ENCODE measurements at regions not wholly inside any gene's neighbourhood (a gene's known extent, or its start where the extent isn't known, plus 50 kb on each side); places are given as distances from the start of the nearest gene placed in this dataset.

DNA sequence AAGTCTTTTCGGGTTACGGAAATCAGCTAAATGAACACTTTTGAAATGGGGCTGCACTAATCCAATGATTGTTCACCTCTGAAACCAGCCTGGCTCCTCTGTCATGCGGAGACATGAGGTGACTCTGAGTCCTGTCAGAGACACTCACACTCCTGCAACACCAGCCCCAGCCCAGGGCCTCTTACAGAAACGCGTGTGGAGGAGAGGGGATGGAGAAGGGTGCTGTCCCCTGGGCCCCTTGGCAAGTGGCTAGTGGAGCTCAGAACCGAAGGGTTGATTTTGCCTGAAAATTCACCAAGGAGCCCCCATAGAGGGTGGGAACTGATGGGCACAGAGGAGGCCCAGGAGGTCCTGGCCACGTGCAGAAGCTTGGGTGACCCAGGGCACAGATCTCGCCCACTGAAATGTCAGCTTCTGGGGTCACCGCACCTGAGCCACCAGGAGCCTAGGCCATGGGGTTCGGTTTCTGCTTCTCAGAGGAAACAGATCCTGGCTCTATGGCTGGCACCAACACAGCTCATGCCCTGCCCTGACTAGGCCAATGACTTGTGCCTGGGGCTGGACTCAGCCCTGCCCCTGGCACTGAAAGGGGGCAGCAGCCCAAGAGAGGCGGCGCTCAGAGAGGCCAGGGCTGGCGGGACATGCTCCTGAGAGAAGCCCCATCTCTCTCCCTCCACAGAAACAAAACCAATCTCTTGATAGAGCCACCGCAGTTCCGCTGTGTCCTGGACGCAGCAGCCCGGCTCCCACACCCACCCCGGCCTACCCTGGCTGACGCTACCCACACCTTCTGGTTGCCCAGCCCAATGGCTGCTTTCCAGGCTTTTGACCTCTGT lies 144.7 kb downstream of the ERMARD start:
- DNase-seq: no peak

DNA sequence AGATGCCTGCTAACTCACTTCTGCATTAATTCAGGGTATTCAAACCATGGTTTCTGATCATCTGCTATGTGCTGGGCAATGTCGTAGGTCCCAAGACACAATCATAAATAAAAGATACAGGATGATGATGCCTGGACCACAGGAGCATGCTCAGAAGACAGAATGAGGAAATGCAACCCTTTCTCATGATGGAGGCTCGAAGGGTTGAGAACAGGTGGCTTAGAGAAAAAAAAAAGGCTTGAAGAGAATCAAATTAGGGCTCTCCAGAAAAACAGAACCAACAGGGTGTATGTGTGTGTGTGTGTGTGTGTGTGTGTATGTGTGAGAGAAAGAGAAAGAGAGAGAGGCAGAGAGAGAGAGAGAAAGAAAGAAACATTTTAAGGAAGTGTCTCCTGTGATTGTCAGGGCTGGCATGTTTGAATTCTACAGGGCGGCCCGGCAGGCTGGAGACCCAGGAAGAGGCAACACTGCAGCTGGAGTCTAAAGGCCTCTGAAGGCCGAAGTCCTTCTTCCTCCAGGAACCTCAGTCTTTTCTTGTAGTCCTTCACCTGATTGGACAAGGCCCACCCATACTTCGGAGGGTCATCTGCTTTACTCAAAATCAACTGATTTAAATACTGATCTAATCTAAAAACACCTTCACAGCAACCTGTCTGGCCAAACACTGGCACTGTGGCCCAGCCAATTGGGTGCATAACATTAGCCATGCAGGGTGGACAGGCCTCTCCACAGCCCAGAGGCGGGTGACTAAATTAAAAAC lies 143.8 kb downstream of the ERMARD start:
- no peak for DNase-seq

DNA sequence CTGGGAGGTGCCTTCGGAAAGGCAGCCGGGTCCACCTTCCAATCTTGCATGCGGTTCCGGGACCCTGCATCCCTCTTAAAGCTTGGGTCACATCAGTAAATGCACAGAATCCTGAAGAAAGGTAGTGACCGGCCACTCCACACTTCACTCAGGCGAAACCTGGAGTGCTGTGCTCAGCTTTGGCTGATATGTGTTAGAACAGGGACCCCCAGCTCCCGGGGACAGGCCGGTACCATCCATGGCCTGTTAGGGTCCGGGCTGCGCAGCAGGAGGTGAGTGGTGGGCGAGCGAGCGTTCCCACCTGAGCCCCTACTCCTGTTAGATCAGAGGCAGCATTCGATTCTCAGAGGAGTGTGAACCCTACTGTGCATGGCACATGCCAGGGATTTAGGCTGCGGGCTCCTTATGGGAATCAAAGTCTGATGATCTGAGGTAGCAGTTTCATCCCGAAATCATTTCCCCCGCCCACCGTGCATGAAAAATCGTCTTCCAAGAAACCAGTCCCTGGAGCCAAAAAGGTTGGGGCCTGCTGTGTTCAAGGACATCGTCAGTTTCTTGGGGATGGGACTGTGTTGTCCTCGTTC lies 143.0 kb downstream of the ERMARD start:
- DNase-seq: no peak

DNA sequence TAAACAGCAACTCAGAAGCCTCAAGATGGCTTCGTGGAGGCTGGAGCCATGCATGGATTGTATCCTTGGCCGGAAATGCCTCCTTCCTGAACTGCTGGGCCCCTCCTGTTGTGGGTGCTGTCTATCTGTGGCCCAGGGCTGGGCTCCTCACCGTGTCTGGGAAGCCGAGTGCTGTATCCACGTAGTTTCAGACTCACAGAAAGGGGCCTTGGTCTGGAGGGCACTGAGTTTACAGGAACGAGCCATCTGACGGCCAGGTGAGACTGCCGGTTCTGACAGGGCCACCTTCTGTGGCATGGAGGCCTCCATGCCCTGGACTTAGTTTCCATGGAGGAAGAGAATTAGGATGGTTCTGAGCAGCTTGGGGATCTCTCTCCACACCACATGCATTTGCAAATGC lies 142.2 kb downstream of the ERMARD start:
- no peak for DNase-seq

DNA sequence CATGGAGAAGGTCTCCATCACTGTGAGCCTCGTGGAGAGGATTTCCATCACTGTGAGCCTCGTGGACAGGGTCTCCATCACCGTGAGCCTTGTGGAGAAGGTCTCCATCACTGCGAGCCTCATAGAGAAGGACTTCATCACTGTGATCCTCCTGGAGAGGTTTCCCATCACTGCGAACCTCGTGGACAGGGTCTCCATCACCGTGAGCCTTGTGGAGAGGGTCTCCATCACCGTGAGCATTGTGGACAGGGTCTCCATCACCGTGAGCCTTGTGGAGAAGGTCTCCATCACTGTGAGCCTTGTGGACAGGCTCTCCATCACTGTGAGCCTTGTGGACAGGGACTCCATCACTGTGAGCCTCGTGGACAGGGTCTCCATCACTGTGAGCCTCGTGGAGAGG lies 140.4 kb downstream of the ERMARD start:
- DNase-seq: no peak

DNA sequence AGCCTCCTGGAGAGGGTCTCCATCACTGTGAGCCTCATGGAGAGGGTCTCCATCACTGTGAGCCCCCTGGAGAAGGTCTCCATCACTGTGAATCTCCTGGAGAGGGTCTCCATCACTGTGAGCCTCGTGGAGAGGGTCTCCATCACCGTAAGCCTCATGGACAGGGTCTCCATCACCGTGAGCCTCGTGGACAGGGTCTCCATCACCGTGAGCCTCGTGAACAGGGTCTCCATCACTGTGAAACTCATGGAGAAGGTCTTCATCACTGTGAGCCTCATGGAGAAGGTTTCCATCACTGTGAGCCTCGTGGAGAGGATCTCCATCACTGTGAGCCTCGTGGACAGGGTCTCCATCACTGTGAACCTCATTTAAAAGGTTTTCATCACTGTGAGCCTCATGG lies 140.0 kb downstream of the ERMARD start:
- DNase-seq: no peak

DNA sequence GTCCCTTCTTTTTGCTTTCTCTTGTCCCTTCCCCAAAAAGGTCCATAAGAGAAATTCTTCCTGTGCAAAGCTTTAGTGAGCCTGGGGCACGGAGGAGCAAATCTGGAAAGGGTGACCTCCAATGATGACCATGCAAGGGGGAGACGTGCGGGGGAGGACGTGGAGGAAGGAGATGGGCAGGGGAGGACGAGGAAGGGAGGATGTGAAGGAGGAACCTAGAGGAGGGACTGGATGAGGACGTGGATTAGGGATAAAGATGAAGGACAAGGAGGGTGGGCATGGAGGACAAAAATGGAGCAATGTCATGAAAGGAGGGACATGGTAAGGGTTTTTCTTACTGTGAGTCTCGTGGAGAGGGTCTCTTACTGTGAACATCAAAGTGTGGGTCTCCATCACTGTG lies 139.5 kb downstream of the ERMARD start:
- no peak for DNase-seq

DNA sequence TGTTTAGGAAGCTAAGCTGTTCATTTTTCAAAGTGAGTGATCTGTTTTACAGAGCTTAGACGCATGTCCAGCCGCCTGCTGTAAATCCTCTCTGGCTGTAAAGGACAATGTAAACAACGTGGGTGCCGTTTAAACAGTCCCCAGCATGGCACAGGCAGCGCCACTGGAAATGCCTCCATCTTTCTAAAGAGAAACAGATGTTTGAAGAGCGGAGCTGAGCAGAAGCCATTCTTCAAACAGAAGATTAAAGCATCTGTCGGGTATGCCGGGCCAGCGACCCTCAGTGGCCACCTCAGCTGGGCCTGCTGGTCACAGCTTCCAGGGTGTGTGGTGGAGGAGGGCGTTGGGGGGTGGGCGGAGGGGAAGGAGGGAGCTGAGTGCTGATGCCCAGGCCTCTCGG lies 138.6 kb downstream of the ERMARD start:
- no peak for DNase-seq

DNA sequence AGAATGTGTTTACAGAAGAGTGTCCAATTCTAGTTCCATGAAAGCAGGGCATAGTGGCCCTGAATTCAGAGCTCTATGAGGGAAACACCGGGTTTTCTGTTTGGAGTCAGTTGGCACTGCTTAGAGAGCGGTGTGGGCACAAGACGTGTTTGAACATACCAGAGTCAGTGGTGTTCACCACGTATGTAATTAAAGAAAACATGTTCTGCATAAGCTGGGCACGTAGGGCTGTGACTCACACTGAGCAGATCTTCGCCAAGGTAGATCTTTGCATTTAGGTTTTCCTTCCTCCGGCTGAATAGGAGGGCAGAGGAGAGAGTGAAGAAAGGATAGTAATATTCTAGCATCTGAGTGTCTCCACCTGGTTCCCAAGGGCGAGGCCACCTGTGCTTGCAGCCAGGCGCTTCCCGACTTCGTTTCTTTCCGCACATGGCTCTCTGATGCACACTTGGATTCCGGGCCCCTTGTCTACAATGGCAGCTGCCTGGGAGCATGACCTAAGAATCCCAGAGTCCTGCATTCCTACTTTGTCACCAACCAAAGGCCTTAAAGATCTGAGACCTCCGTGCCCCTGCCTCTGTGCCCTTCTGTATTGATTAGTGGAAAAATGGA lies 136.2 kb downstream of the ERMARD start:
- DNase-seq: no peak

DNA sequence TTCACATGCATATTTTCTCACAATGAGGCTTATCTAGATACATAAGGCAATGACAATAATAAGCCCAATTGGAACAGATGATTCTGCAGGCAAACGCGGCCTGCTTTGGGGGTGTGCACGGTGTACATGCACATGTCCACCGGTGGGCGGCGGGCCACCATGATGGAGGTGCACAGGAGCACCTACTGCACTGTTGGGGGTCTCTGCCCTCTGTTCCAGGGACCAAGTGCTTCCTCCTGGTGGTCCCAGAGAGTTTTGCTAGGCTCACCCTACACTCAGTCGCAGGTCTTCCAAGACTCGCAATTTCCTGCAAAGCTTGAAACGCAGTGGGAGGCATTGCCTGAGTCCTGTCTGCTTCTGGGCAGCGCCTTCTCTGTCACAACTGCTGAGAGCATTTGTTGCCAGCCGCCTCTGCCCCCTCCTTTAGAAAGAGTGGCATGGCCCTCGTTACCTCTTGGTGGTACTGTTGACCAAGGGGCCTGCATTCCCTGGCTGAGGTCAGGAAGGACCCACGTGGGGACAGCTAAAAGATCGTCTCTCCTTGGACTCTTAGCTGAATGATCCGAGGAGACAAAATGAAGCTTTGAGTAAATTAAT lies 135.3 kb downstream of the ERMARD start:
- no peak for DNase-seq

DNA sequence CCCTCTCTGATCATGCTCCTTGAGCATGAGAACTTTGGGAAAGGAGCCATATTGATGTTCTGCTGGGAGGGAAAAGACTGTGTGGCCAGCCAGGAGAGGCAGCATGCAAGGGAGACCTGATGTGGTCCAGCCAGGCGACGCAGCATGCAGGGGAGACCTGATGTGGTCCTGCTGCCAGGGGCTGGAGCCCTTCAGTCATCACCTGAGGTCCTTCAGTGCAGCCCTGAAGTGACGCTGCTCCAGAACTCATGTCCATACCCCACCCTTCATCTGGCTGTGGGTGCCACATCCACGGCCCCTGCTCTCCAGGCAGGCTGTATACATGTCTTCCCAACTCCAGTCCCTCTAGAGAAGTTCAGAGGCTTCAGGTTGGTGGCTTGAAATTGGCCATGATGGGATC lies 134.4 kb downstream of the ERMARD start:
- DNase-seq: no peak

DNA sequence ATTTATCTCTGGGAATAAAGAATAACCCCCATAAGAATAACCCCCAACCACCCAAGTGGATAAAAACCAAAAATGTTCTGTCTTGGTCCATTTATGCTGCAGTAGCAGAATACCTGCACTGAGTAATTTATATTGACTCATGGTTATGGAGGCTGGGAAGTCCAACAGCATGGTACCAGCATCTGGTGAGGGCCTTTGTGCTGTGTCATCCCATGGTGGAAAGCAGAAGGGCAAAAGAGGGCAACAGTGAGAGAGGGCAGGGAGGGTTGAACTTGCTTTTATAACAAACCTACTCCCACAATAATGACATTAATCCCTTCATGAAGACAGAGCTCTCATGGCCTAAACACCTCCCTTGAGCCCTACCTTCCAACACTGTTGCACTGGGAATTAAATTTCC lies 133.7 kb downstream of the ERMARD start:
- no peak for DNase-seq

DNA sequence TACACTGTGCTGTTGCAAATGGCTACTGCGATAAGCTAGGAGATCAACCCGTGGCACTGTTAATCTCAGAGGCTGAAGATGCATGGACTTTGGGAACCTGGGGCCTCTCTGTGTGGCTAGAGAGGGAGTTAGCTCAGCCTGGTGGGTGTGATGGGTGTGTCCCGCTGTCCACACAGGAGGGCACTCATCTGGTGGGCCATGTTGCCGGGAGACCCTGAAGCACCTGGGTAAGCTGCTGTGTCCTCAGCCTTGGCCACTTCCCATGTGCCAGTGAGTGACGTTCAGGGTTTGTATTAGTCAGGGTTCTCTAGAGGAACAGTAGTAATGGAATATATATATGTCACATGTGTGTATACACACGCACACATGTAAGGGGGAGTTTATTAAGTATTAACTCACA lies 132.7 kb downstream of the ERMARD start:
- DNase-seq: no peak

DNA sequence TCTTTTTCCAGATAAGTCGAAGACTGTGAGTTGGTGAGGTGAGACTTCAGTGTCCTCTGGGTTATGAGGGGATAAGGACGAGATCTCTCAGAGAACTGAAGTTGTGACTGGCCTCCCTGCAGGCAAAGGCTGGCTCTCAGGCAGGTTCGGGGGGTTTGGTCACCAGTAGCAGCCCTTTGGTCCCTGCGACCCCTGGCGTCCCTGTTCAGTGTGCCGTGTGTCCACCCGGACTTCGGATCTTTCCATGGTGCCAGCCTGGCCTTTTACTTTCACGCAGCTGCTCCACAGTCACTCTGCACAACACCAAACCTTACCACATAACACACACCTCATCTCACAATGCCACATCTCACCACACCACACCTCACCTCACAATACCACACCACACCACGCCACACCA lies 131.9 kb downstream of the ERMARD start:
- DNase-seq: no peak

DNA sequence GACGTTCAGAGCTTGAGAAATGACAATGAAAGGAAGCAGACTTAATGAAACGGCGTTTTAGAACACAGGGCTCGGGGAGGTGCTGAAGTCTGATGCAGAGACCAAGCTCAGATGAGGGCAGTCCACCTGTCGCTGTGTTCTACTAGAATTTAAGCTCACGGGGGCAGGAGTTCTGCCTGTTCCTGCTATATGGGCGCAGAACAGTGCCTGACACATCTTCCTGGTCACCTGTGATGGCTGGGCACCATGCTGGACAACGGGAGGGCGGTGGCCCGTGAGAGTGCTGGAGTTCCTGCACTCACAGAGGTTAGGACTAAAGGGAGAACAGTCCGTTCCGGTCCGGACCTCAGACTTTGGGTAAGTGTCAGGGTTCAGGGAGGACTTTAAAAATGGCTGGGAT lies 130.6 kb downstream of the ERMARD start:
- no peak for DNase-seq

DNA sequence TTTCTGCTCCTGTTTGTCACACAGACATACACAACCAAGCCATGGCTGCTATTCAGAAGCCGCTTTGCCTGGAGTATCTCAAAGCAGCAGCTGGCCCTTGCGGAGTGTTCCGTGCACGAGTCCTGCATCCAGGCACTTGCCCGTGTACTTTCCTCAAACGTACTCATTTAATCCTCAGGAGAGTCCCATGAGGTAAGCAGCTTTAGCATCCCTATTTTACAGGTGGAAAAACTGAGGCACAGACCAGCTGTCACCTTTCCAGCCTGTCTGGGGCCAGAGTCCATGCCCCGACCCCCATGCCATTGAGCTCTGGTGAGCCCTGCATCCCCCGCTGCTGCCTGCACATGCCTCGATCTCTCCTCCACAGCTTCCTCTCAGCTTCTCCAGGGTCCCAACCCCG lies 130.0 kb downstream of the ERMARD start:
- DNase-seq: no peak

DNA sequence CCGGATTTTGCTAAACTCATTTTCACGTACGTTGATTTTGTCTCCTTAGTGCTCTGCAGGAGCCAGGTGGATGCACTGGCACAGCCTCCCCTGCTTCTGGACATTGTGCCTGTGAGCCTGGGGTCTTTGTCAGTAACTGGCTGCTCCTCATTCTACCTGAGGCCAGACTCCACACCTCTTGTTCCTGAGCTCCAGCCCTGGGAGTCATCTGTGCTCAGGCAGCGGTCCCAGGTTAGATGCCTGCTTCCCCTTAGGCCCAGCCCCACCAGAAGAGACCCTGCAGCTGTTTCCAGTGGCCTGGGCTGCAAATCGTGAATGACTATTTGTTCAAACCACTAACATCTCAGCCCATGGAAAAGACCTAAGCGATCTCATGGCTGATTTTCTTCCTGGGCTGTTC lies 129.1 kb downstream of the ERMARD start:
- no peak for DNase-seq

DNA sequence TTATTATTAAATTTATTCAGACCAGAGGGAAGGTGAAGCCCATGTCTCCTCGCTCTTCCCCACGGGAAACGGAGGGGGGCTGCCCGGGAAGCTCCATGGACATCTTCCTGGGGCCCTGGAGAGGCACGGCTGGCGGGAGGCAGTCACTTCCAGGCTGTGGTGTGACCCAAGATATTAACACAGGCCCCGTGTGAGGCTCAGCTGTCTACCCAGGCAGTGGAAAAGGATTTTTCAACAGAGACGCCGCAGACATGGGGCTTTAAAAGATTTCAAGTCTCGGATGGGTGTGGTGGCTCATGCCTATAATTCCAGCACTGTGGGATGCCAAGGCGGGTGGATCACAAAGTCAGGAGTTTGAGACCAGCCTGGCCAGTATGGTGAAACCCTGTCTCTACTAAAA lies 117.9 kb downstream of the ERMARD start:
- no peak for DNase-seq

DNA sequence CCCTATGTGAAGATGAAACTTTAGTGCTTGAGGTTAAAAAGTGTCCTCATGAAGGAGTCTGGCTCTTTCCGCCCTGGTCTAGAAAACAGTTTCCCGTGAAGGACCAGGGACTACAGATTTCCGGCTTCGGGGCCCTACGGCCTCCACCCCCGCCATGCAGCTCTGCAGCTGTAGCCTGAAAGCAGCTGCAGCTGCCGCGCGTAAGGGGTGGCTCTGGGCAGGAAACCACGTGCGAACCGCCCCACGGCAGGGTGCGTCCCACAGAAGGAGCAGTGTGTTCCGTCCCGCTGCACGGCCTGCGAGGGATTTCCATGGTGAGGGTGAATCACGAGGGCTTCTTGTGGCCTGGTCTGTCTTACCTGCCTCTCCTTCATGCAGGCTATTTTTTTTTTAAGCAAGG lies 117.0 kb downstream of the ERMARD start:
- no peak for DNase-seq

DNA sequence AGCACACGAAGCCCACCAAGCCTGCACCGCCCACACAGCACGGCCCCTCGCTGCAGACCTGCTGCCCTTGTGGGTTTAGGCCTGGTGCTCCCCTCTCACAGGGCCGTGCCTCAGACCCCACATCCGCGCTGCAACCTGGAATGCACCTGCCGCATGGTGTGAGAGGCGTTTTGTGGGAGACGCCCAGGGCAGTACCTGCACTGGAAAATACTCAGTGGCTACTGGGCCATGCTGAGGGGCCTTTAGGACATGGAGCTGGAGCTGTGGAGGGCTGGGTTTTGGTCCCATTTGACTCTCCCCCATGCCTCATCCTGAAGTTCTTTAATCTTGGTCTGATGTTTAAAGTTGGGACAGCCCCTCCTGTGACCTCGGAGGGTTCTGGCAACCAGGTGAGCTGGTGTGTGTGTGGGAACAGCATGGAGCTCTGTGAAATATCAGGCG lies 116.3 kb downstream of the ERMARD start:
- no peak for DNase-seq

DNA sequence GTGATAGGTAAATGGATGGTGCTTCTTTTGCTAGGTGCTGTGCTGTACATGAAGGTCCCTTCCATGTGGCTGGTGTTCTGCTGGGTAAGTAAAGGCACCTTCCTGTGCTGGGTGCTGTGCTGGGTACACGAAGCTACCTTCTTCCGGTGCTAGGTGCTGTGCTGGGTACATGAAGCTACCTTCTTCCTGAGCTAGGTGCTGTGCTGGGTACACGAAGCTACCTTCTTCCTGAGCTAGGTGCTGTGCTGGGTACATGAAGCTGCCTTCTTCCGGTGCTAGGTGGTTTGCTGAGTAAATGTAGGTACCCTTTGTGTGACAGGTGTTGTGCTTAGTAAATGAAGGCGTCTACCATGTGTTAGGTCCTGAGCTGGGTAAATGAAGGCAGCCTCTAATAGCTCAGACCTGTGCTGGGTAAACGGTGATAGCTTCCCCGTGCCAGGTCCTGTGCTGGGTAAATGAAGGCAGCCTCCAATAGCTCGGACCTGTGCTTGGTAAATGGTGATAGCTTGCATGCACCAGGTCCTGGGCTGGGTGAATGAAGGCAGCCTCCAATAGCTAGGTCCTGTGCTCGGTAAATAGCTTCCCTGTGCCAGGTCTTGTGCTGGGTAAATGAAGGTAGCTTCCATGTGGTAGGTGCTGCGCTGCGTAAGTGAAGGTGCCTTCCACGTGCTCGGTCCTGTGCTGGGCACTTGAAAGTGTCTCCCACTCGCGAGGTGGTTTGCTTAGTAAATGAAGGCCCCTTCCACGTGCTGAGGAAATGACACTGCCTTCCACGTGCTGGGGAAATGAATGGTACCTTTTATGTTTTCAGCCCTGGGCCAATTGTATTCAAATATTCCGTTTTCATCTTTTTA lies 115.5 kb downstream of the ERMARD start:
- DNase-seq: no peak
